GM12872 (cell line): ENCODE measurements at regions not wholly inside any gene's neighbourhood (a gene's known extent, or its start where the extent isn't known, plus 50 kb on each side); places are given as distances from the start of the nearest gene placed in this dataset.

ENCODE experiments used
- CTCF ChIP-seq: IDR thresholded peaks from 3 replicates; pipeline ENCODE4 v1.5.1; 2011; ENCODE audit warnings: low read depth, mild to moderate bottlenecking, low read length, moderate library complexity; ENCODE audit not compliant: insufficient read depth

- no peak for TF ChIP-seq CTCF
Measured at GRCh38 chr5:101458587-101458986, 555.5 kb upstream of the ST8SIA4 start.

- TF ChIP-seq CTCF, result no peak
Measured at GRCh38 chr5:101455851-101456250, 552.8 kb upstream of the ST8SIA4 start.

- no peak for TF ChIP-seq CTCF
Measured at GRCh38 chr5:101455048-101455447, 552.0 kb upstream of the ST8SIA4 start.

- no peak for TF ChIP-seq CTCF
Measured at GRCh38 chr5:101440173-101440572, 537.1 kb upstream of the ST8SIA4 start.

- no peak for TF ChIP-seq CTCF
Measured at GRCh38 chr5:101437351-101437750, 534.3 kb upstream of the ST8SIA4 start.

GRCh38 chr5:101435768-101436167, 532.7 kb upstream of the ST8SIA4 start:
- TF ChIP-seq CTCF, result no peak

GRCh38 chr5:101431201-101431600, 528.1 kb upstream of the ST8SIA4 start:
- no peak for TF ChIP-seq CTCF

- TF ChIP-seq CTCF, result no peak
Measured at GRCh38 chr5:101430551-101430950, 527.5 kb upstream of the ST8SIA4 start.
